Smooth muscle cell (in vitro differentiated cells): ENCODE measurements at regions not wholly inside any gene's neighbourhood (a gene's known extent, or its start where the extent isn't known, plus 50 kb on each side); places are given as distances from the start of the nearest gene placed in this dataset.

Source experiments
- DNase-seq: peaks from one replicate; lab custom pipeline; 2025; ENCODE audit not compliant: unreplicated experiment; lab: John Stamatoyannopoulos, UW
- H2AFZ ChIP-seq: fragments of 200-600 bp; sonication (generic); 2 replicates; pipeline ENCODE4 v1.6.0; 2016; ENCODE audit warnings: antibody characterized with exemption, low read depth, mild to moderate bottlenecking
- H3F3A ChIP-seq: fragments of 200-600 bp; sonication (generic); 2 replicates; pipeline ENCODE4 v1.6.0; 2017; ENCODE audit warnings: antibody characterized with exemption, low read depth
- H3K27ac ChIP-seq: fragments of 200-600 bp; sonication (generic); 2 replicates; pipeline ENCODE4 v1.5.1; 2016; ENCODE audit warnings: low read depth, mild to moderate bottlenecking
- H3K27me3 ChIP-seq: fragments of 200-600 bp; sonication (generic); 2 replicates; pipeline ENCODE4 v1.6.1; 2016; ENCODE audit warnings: low read depth, mild to moderate bottlenecking
- H3K36me3 ChIP-seq: fragments of 200-600 bp; sonication (generic); 2 replicates; pipeline ENCODE4 v1.5.1; 2016; ENCODE audit warnings: low read depth
- H3K4me1 ChIP-seq: fragments of 200-600 bp; sonication (generic); 2 replicates; pipeline ENCODE4 v1.5.1; 2016; ENCODE audit warnings: low read depth
- H3K4me2 ChIP-seq: fragments of 200-600 bp; sonication (generic); 2 replicates; pipeline ENCODE4 v1.6.0; 2016; ENCODE audit warnings: mild to moderate bottlenecking
- H3K4me3 ChIP-seq: fragments of 200-600 bp; sonication (generic); 2 replicates; pipeline ENCODE4 v1.5.1; 2016; ENCODE audit warnings: mild to moderate bottlenecking
- H3K79me2 ChIP-seq: fragments of 200-600 bp; sonication (generic); 2 replicates; pipeline ENCODE4 v1.6.0; 2016; ENCODE audit warnings: low read depth, mild to moderate bottlenecking
- H3K9ac ChIP-seq: fragments of 200-600 bp; sonication (generic); 2 replicates; pipeline ENCODE4 v1.6.0; 2016; ENCODE audit warnings: low read depth
- H3K9me3 ChIP-seq: fragments of 200-600 bp; sonication (generic); replicated peaks from 2 replicates; pipeline ENCODE4 v1.5.1; 2016; ENCODE audit warnings: low read depth
- H4K20me1 ChIP-seq: fragments of 200-600 bp; sonication (generic); 2 replicates; pipeline ENCODE4 v1.6.0; 2016; ENCODE audit warnings: low read depth
- CTCF ChIP-seq: fragments of 200-600 bp; sonication (generic); IDR thresholded peaks from 2 replicates; pipeline ENCODE4 v1.5.1; 2017; ENCODE audit warnings: borderline replicate concordance, mild to moderate bottlenecking, antibody characterized with exemption; ENCODE audit not compliant: insufficient read depth, poor library complexity, severe bottlenecking
- WGBS: methylation state at CpG from one replicate; pipeline ENCODE4 v1.1.7; 2016; ENCODE audit warnings: low lambda C conversion rate; 5-methylcytosine and 5-hydroxymethylcytosine counted together

GRCh38 chrX:79231662-79232061 is 87.2 kb downstream of the GPR174 start:
- Histone ChIP-seq H3K9ac (no peak overlapping the region), H3F3A (no peaks in the 10 kb centered on the region), H3K4me2 (no peak overlapping the region), H3K27me3 (no peaks in the 10 kb centered on the region), H2AFZ (no peak overlapping the region), H3K36me3 (no peaks in the 10 kb centered on the region), H3K27ac (no peak overlapping the region), H3K9me3 (no peaks in the 10 kb centered on the region), H4K20me1 (no peaks in the 10 kb centered on the region), H3K79me2 (no peaks in the 10 kb centered on the region), H3K4me3 (no peak overlapping the region), H3K4me1 (no peaks in the 10 kb centered on the region)
- TF ChIP-seq CTCF, result no peak
- 67% methylated on average over 2 of the region's 2 CpGs for WGBS
- DNase-seq, result no peak
